HG02870 (cell line): ENCODE measurements at regions not wholly inside any gene's neighbourhood (a gene's known extent, or its start where the extent isn't known, plus 50 kb on each side); places are given as distances from the start of the nearest gene placed in this dataset.

Source experiments
- ATAC-seq: cut with Tn5 transposase; IDR thresholded peaks from one replicate; pipeline ENCODE4 v1.9.1; 2021; ENCODE audit warnings: mild to moderate bottlenecking, moderate library complexity; ENCODE audit not compliant: unreplicated experiment

DNA sequence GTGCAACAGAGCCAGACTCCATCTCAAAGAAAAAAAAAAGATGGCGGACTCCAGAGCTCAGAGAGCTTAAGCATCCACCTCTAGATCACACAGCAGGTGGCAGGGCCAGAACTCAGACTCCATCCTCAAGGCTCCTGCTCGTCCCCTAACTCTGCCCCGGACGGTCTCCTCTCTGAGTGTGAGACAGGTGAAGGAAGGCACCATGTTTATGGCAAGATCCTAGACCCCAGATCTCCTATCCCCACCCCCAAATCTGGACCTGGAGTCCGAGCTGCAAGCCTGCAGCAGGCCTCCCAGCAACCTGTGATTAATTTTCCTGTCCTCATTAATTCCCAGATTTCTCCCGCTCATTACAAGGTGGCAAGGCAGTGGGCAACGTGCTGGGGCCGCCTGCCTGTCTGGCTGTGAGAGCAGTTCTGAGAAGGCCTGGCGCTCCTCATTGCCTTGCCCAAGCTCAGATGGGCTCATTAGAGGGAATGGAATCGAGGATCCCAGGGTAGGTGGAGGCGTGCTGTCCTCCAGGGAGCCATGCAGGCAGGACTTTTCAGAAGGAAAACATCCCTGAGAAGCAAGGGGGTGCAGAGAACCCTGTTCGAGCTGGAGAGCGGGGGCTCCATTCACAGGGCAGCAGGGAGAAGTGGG is 296.6 kb upstream of the RTL1 start:
- no peak for ATAC-seq

DNA sequence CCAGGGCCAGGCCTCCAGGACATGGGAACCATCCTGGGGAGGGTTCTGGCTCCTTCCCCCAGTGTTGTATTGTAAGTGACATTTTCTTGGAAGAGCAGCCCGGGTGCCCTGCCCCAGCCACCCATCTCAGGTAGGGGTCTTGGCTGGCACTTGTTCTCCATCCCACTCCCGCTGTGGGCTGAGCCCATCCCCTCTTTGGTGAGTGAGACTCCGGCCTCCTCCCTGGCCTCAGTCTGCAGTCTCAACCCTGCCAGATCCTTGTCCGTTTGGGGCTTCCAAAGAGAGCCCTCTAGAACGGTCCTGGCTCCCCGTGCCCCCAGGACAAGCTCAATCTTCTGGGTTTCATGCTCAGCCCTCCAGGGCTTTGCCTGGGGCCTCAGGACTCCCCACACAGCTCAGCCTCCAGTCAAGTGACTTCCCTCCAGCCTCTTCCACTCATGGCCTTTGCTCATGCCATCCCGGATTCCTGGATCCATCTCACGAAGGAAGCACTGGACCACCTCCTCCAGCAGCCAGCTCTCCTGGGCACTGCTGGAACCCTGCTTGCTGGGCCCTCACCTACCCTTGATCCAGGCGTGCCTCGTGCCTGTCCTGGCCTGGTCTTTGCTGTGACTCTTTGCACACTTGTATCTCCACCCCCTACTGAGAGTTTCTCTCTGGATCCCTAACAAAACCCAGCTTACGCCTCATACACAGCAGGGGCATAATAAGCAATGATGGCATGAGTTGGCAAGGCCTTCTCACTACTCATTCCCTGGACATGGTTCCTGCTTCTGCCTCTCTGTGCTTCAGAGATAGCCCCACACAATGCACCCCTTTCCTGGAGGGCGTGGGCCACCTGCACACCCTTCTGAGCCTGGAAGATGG is 297.4 kb upstream of the RTL1 start:
- ATAC-seq = no peak

DNA sequence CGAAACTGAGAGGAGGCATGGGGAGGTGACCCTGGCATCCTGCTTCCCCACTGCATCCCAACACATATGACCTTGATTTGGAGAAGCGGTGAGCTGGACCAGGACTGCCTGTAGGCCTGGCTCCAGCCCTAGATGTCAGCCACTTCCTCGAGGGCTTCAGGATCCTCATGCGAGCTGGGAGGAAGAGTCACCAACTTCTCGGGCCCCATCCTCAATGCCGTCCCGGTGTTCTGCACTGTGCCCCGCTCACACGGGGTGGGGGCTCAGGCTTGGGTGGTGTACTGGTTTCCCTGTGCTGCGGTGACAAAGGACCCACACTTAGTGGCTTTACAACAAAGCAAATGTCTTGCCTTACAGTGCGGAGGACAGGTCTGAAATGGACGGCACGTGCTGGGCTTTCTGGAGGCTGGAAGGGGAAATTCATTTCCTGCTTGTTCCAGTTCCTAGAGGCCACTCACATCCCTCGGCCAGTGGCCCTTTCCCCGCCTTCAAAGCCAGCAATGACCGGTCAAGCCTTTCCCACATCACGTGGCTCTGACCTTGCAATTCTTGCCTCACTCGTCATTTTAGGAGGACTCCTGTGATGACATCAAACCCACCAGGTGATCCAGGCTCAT is 298.1 kb upstream of the RTL1 start:
- no peak for ATAC-seq

GRCh38 chr14:101202627-101203404 is 299.3 kb upstream of the RTL1 start:
- ATAC-seq = no peak

DNA sequence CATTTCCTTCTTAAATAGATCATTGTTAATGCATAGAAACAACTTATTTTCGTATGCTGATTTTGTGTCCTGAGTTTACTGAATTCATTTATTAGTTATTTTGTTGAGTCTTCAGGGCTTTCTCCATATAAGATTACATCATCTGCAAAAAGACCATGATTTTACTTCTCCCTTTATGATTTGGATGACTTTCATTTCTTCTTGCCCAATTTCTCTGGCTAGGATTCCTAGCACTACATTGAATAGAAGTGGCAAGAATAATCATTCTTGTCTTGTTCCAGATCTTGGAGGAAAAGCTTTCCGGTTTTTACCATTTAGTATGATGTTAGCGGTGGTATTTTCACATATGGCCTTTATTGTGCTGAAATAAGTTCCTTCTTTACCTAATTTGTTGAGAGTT is 303.0 kb upstream of the RTL1 start:
- ATAC-seq = no peak

- ATAC-seq = no peak
These were observed 303.5 kb upstream of the RTL1 start for GRCh38 chr14:101207041-101207440.

GRCh38 chr14:101207897-101208296 is 304.4 kb upstream of the RTL1 start:
- no peak for ATAC-seq

- no peak for ATAC-seq
These were observed 306.1 kb upstream of the RTL1 start for GRCh38 chr14:101209594-101209993.

GRCh38 chr14:101215266-101215665 is 311.7 kb upstream of the RTL1 start:
- no peak for ATAC-seq

DNA sequence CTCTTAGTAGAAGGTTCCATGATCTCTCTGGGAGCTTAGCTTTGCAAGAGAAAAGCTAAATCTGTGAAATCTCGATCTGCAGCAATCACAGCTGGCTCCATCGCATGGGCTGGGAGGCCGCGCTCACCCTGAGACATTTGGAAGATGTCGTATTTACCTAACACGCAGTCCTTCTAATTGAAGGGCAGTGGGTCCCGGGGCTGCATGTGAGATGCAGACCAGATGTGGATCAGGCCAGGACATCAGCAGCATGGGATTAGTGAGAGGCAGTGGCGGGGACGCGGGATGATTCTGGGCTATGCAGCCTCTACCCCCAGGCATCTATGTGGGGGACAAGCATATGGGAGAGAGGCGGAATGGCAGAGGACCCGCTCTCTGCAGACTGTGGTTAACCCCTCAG is 312.4 kb upstream of the RTL1 start:
- ATAC-seq = no peak

- no peak for ATAC-seq
These were observed 313.0 kb upstream of the RTL1 start for GRCh38 chr14:101216366-101217079.

GRCh38 chr14:101217080-101217463 is 313.6 kb upstream of the RTL1 start:
- no peak for ATAC-seq

DNA sequence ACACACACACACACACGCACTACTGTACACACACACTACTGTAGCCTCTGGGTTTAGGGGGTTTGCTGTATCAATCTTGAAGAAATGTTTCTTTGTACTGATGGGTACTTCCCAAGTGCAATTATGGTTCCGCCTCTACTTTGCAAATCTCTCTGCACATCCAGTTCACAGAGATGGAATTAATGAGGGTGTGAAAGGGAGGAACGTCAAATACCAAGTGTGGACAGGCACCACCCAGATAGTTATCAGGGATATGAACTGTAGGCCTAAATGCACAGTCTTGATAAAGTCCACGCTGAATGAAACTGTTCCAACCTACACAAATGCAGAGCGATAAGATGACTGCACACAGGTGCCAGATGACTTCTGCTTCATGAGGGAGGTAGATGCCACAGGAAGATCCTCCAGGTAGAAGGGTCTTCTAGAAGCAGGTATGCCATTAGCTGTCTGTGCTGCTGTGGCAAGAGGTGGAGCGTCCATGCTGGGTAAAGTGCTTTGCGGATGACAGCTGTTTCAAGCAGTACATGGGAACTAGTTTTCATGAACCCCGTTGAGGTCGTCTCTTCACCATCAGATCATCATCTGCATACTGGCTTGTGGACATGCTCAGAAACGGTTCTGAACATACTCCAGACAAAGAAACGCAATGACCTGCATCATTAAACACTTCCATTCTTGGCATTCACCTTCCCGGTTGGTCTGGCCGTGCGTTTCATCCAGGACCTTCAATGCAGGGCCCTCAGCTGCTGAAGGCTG is 314.3 kb upstream of the RTL1 start:
- ATAC-seq = no peak

DNA sequence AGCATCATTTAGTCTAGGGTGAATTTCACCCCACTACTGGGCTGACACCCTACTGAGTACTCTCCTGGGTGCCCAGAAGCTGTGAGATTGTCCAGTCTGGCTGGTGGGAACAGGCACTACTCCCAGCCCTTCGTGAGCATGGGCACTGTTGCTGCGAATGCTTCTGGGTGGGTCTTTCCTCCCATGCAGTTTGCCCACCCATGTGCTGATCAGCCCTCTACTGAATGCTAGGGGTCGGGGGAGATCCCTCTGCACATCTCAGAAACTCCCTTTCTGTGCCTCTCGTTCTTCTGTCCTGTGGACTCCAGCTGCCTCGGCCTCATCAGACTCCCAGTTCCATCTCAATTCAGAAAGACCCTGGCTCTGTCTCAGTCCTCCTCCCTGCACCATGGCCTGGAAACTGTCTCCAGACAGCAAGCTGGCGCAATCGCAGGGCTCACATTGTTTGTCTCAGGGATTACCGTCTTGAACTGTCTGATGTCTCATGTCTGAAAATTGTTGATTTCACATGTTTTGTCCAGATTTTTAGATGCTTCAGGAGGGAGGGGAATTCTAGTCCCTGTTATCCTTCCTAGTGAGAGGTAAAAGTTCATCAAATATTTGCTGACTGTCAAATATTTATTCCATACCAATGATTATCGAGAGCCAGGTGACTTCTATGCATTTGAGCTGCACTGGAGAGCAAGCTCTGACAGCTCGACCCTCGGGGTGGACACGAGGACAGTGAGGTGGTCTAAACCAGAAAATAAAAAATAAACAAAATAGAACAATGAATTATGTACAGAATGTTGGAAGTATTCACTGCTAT is 316.6 kb upstream of the RTL1 start:
- ATAC-seq = no peak

DNA sequence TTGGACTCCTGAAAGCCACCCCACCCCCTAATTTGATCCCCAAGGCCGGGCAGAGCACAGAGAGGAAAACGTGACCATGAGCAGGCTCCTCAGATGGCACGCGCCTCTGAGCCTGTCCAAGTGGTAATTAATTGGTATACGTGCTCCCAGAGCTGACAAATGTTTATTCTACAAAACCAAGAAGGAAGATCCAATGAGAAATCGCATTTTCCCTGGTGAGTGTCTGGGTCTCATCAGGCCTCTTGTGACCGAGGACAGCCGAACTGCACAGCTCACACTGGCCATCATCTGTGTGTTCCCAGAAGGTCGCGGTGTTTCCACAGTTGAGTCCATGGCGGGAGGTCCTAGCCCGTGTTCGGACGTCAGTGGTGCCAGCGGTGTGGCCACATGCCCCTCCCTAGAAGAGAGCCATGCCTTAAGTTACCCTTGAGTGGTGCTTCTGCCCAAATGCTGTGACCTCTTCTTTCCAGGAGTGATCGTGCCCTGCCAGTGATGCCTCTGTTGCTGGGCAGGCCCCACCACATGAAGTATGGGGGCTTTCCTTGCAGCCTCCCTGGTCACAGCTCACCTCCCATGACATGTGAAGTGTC is 317.5 kb upstream of the RTL1 start:
- no peak for ATAC-seq

DNA sequence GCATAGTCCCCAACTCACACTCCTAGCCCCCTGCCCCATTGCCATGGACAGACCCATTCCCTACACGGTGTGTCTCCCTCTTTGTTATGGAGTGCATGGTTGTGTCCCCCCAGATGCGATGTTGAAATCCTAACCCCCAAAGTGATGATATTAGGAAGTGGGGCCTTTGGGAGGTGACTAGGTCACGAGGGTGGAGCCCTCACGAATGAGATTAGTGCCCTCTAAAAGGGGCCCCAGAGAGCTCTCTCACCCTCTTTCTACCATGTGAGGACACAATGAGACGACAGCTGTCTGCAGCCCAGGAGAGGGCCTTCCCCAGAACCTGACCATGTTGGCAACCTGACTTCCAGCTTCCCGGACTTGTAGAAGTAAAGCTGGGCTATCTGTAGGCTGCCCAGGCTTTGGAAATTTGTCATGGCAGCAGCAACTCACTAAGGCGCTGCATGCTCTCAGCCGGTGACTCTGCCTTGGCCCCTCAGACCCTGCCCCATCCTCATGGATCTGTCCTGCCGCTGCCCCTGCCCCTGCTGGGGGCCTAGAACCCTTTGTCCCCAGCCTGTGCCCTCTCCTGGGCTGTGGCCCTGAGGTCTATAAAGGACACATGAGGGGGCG is 318.1 kb upstream of the RTL1 start:
- no peak for ATAC-seq

GRCh38 chr14:101222362-101223070 is 319.0 kb upstream of the RTL1 start:
- no peak for ATAC-seq

DNA sequence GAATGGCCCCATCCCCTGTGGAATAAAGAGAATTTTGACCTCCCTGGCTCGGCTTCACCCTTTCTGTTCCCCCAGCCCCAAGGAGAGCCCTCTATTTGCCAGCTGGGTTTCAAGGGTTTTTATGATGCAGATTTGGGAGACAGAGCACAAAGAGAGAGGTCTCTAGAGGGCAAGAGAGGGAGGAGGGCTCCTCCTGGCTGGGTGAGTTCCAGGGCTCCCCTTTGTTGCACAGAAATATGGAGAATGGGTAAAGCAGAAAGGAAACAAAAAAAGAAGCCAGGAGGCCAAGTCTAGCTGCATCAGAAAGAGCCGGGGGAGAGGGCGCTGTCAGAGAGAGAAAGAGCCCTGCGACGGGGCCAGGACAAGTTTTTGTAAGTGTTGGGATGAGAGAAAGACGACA is 319.6 kb upstream of the RTL1 start:
- ATAC-seq = no peak
